ENCODE measurements at regions not wholly inside any gene's neighbourhood (a gene's known extent, or its start where the extent isn't known, plus 50 kb on each side); places are given as distances from the start of the nearest gene placed in this dataset.

DNA sequence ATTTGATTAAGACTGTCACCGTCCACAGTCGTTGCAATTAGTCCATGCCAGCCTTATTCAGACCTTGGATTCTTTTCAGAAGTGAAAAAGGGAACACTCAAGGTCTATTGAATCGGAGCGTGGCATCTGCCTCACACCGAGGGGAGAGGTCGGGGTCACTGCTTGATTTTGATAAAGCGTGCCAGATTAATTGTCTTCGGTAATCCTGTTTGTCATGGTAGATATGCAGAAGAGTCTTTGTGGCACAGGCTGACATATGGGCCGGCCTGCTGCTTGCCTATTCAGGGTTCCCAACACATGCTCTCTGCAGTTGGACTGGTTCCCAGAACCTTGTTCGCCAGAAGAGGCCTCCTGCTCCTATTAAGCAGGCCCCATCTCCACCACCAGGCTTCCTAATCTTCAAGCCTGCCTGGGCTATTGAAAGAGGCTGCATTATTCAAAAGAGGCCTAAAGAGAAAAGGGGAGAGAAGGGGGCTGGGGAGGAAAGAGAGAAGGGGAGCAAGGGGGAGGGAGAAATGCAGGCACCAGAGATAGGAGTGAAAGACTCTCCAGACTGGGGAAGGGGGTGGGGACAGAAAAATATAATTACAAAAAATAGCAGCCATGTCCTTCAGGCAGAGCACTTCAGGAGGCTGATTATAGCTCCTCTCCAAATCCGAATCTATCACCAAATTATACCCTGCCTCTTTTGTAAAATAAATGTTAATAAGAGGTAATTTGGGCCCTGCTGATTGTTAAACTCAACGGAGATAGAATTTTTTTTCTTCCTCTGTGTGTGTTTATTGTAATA lies 611.3 kb downstream of the HDGFL1 start:
- TF ChIP-seq EZH2phosphoT487 (IDR thresholded peaks at IDR 0.05; ENCODE audit: low read depth) (no peak), CTCF (IDR thresholded peaks at IDR 0.05; ENCODE audit: low read depth, low read length) (no peak)

All from OCI-LY3 (cell line).